ENCODE measurements at regions not wholly inside any gene's neighbourhood (a gene's known extent, or its start where the extent isn't known, plus 50 kb on each side); places are given as distances from the start of the nearest gene placed in this dataset.

DNA sequence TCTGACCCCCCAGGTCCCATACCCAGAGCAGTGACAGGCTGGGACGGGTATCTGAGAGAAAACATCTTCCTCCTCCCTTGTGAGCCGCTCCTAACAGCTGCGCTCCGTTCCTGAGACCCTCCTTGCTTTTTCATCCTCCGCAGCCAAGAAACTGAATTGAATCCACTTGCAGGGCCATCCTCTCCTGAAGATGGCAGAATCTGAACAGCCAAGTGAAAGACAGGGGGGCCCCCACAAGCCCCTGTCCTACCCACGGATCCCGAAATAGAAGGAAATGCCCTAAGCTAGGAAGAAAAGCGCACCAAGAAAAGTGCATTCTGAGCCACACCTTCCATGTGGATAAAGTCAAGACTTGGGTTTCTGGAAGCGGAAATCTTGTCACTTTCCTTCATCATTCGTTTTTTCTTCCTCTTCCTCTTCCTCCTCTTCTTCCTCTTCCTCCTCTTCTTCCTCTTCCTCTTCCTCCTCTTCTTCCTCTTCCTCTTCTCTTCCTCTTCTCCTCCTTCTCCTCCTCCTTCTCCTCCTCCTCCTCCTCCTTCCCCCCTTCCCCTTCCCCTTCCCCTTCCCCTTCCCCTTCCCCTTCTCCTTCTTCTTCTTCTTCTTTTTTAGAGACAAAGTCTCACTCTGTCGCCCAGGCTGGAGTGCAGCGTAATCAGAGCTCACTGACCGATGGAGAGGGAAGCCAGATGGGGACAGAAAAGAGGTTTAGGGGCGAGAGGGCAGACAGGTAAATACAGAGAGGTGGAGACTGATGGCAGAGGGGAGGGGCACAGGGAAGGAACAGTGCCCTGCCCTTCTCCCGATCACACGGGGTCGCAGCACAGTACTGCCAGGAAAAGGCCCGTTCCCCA, 86.0 kb upstream of the WWC2 start:
- no peak overlapping the region for H2AK5ac ChIP-seq (ENCODE audit: low read depth, low read length)
- H4K91ac ChIP-seq (ENCODE audit: insufficient read depth, low read depth, low read length) = no peak overlapping the region
- no peaks in the 10 kb centered on the region for H4K20me1 ChIP-seq (ENCODE audit: insufficient read depth, low read length)
- H3K4me1 ChIP-seq (ENCODE audit: control insufficient read depth, insufficient read depth, low read length) = peaks cover 3% of the 10 kb centered on the region; the same call in 1 of the 2 replicates
- no peak overlapping the region for H2BK20ac ChIP-seq (ENCODE audit: low read depth, low read length)
- ChIA-PET CTCF (no interaction called here), POLR2A (ENCODE audit: unreplicated experiment) (interaction anchor here (0.7 kb wide), 1 partner anchor 103 kb away, joined by 11 read pairs; no protein-coding TSS in a partner anchor)
- intact Hi-C loops (cut with micrococcal nuclease) (no loop called here), in situ Hi-C loops (cut with MboI; ENCODE audit: low sequenced_read_pairs) (no loop called here), dilution Hi-C loops (cut with HindIII; ENCODE audit: low sequenced_read_pairs, unreplicated experiment) (no loop called here)
- WGBS, 2 experiments (ENCODE audit: extremely low coverage in 2 of 2, insufficient read length in 1 of 2) = 82% methylated on average over 5 of the region's 18 CpGs; no CpG with 5 or more reads in 1 of the 2 experiments
- H3K79me1 ChIP-seq (ENCODE audit: low read depth in 1 of 2, low read length in 2 of 2) = no peaks in the 10 kb centered on the region
- no peak overlapping the region for H3K56ac ChIP-seq (ENCODE audit: extremely low read depth, insufficient read depth, low read length)
- H2AK9ac ChIP-seq (replicated peaks; ENCODE audit: low read depth, low read length, poor library complexity) = no peak overlapping the region
- H3K27ac ChIP-seq (ENCODE audit: insufficient read depth, low read length) = no peak overlapping the region
- H3K4ac ChIP-seq (ENCODE audit: low read depth, low read length) = no peak overlapping the region
- no peak overlapping the region for H3K9ac ChIP-seq (ENCODE audit: low read depth, low read length)
- DNase-seq (no peak), ATAC-seq (ENCODE audit: low read depth) (no peak)
- H3K9me3 ChIP-seq (ENCODE audit: control insufficient read depth, insufficient read depth, low read length) = no peaks in the 10 kb centered on the region
- H2AFZ ChIP-seq (replicated peaks; ENCODE audit: low read length, poor library complexity) = no peak overlapping the region
- TF ChIP-seq FOS (IDR thresholded peaks at IDR 0.05; ENCODE audit: low read depth, low read length) = no peak
- TF ChIP-seq, protein P1, sequence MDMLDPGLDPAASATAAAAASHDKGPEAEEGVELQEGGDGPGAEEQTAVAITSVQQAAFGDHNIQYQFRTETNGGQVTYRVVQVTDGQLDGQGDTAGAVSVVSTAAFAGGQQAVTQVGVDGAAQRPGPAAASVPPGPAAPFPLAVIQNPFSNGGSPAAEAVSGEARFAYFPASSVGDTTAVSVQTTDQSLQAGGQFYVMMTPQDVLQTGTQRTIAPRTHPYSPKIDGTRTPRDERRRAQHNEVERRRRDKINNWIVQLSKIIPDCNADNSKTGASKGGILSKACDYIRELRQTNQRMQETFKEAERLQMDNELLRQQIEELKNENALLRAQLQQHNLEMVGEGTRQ (IDR thresholded peaks at IDR 0.05; ENCODE audit: low read depth, low read length) = no peak
- TF ChIP-seq, protein P2, sequence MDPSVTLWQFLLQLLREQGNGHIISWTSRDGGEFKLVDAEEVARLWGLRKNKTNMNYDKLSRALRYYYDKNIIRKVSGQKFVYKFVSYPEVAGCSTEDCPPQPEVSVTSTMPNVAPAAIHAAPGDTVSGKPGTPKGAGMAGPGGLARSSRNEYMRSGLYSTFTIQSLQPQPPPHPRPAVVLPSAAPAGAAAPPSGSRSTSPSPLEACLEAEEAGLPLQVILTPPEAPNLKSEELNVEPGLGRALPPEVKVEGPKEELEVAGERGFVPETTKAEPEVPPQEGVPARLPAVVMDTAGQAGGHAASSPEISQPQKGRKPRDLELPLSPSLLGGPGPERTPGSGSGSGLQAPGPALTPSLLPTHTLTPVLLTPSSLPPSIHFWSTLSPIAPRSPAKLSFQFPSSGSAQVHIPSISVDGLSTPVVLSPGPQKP (IDR thresholded peaks at IDR 0.05; ENCODE audit: borderline replicate concordance, low read depth, low read length) = no peak
- no peak for TF ChIP-seq SMC3 (IDR thresholded peaks at IDR 0.05; ENCODE audit: low read depth, low read length)
- TF ChIP-seq RAD21 (IDR thresholded peaks at IDR 0.05; ENCODE audit: low read length) = no peak
- no peak for TF ChIP-seq NFE2L2 (IDR thresholded peaks at IDR 0.05; ENCODE audit: low read depth, low read length)
- TF ChIP-seq POLR2A (IDR thresholded peaks at IDR 0.05; ENCODE audit: low read depth, low read length) = no peak
- BruUV-seq (replicated peaks) = no TSS peak
- no peak overlapping the region for H3K14ac ChIP-seq (replicated peaks; ENCODE audit: low read depth, low read length)
- H4K5ac ChIP-seq (ENCODE audit: low read depth, low read length) = no peak overlapping the region
- no peaks in the 10 kb centered on the region for H3K9me1 ChIP-seq (ENCODE audit: insufficient read depth, low read length)
- no peak overlapping the region for H2BK120ac ChIP-seq (ENCODE audit: low read depth, low read length)
- no peak overlapping the region for H4K8ac ChIP-seq (ENCODE audit: low read depth in 2 of 2, low read length in 2 of 2)
- H3K4me2 ChIP-seq (ENCODE audit: low read depth, low read length) = no peak overlapping the region
- H3K36me3 ChIP-seq (ENCODE audit: control insufficient read depth, insufficient read depth, low read length) = no peaks in the 10 kb centered on the region
- H3K18ac ChIP-seq (ENCODE audit: low read depth, low read length) = no peak overlapping the region
- H3K27me3 ChIP-seq (ENCODE audit: control insufficient read depth, insufficient read depth, low read length) = peaks cover 62% of the 10 kb centered on the region
- no peak overlapping the region for H2BK15ac ChIP-seq (ENCODE audit: low read depth, low read length)
- no peak overlapping the region for H3K4me3 ChIP-seq (ENCODE audit: insufficient read depth, low read depth, low read length)
- no peak overlapping the region for H2BK5ac ChIP-seq (ENCODE audit: low read depth, low read length, poor library complexity, severe bottlenecking)
- H3K23ac ChIP-seq (ENCODE audit: low read depth, low read length) = no peak overlapping the region
